Adipocyte (in vitro differentiated cells): ENCODE measurements at regions not wholly inside any gene's neighbourhood (a gene's known extent, or its start where the extent isn't known, plus 50 kb on each side); places are given as distances from the start of the nearest gene placed in this dataset.

Experiments
- DNase-seq: peaks from one replicate; pipeline ENCODE4 v3.0.0-alpha.2; 2015; ENCODE audit warnings: low read depth
- H3K27me3 ChIP-seq: replicated peaks from 2 replicates; pipeline ENCODE4 v1.7.0; 2013; ENCODE audit warnings: mild to moderate bottlenecking, low read length, moderate library complexity; ENCODE audit not compliant: control insufficient read depth, insufficient read depth
- H3K36me3 ChIP-seq: 2 replicates; pipeline ENCODE4 v1.7.0; 2013; ENCODE audit warnings: low read length, mild to moderate bottlenecking, moderate library complexity; ENCODE audit not compliant: control insufficient read depth, insufficient read depth, severe bottlenecking
- H3K4me1 ChIP-seq: 2 replicates; pipeline ENCODE4 v1.7.0; 2013; ENCODE audit warnings: mild to moderate bottlenecking, low read length, moderate library complexity; ENCODE audit not compliant: control insufficient read depth, insufficient read depth
- H3K4me3 ChIP-seq: 2 replicates; pipeline ENCODE4 v1.7.0; 2013; ENCODE audit warnings: mild to moderate bottlenecking, low read length, moderate library complexity
- H3K9ac ChIP-seq: 2 replicates; pipeline ENCODE4 v1.7.0; 2013; ENCODE audit warnings: mild to moderate bottlenecking, low read length, moderate library complexity
- H3K9me3 ChIP-seq: 2 replicates; pipeline ENCODE4 v1.7.0; 2013; ENCODE audit warnings: mild to moderate bottlenecking, low read length, moderate library complexity; ENCODE audit not compliant: control insufficient read depth

DNA sequence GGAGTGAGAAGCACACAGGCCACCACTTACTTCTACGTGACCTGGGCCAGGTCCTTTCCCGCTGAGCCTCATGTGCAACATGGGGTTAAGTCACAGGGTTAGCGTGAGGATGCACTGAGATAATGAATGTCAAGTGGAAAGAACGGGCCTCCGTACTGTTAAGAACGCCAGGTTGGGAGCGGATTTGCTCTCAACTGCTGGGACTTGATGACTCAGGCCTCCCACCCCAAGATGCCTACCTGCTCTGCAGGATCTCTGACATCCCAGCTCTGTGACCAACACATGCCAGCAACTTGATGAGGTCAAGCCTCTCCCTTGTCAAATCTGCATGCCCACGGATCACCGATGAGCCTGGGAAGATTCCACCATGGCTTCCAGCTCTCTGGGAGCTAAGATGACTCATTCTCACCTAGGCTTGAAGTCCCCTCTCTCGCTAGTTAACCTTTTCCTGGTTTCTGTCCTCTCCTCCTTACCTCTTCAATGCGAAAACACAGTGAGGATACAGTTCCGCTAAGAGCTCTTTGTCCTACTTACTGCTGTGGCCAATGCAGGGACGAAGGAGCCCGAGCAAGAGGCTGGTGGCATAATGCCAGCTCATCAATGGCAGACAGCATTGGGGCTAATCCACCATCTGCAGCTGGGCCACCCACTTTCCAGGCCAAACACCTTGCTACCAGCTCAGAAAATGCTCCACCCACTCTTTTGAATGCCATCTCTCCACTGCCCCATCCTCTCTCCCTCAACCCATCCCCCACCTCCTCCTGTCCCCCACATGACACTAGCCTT, 67.6 kb downstream of the PJA1 start:
- Histone ChIP-seq H3K4me1 (no peaks in the 10 kb centered on the region), H3K9me3 (peaks cover 16% of the 10 kb centered on the region), H3K27me3 (peaks cover 41% of the 10 kb centered on the region), H3K4me3 (no peak overlapping the region), H3K36me3 (no peaks in the 10 kb centered on the region), H3K9ac (no peak overlapping the region)
- no peak for DNase-seq

DNA sequence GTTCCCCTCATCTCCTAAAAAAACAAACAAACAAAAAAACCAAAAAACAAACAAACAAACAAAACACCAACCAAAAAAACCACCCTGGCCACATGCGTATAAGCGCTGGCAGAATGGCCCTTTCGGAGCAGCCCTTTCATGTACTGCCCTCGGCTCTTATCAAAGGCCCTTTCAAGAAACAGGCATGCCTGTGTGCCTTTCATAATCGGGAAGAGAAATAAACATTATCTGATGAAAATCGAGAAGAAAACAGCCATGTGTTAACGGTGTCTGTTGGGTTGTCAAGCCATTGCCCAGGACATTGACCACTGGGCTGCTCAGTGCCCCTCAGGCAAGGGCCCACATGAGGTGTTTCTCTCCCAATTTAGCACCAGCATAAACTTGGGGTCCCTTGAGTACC, 68.3 kb downstream of the PJA1 start:
- H3K9ac ChIP-seq: no peak overlapping the region
- H3K4me1 ChIP-seq: no peaks in the 10 kb centered on the region
- H3K9me3 ChIP-seq: peaks cover 14% of the 10 kb centered on the region
- H3K4me3 ChIP-seq: no peak overlapping the region
- peaks cover 47% of the 10 kb centered on the region for H3K27me3 ChIP-seq
- H3K36me3 ChIP-seq: no peaks in the 10 kb centered on the region
- DNase-seq: no peak

DNA sequence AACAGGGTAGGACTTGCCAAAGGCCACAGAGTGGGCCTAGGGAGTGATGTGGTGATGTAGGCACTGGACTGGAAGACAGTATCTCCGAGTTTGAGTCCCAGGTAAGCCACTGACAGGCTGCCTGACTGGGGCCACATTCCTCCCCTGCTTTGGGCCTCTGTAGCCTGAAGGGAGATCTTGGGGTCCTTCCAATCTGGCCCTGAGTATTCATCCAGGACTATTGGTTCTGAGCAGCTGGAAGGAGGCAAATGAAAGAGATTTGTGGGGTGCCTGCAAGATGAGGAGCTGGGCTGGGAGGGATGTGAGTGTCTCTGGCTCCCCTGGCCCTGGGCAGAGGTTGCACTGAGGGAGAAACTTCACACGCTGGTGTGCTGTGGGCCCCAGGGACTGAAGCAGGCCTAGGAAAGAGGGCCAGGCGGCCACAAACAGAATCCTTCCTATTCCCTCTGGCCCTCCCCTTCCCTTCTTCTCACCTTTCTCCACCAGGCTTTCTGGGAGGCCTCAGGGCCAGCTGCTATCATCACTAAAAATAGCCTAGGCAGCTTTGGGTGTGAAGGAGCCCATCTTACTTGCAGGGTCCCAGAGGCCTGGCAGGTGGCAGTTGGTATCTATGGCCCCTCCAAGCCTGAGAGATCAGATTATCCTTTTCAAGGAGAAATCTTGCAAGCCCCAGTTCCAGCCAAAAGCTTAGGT, 70.1 kb downstream of the PJA1 start:
- H3K9ac ChIP-seq: no peak overlapping the region
- H3K27me3 ChIP-seq: peaks cover 58% of the 10 kb centered on the region
- no peak for DNase-seq
- peaks cover 13% of the 10 kb centered on the region for H3K9me3 ChIP-seq
- H3K4me1 ChIP-seq: no peaks in the 10 kb centered on the region
- no peak overlapping the region for H3K4me3 ChIP-seq
- H3K36me3 ChIP-seq: no peaks in the 10 kb centered on the region

DNA sequence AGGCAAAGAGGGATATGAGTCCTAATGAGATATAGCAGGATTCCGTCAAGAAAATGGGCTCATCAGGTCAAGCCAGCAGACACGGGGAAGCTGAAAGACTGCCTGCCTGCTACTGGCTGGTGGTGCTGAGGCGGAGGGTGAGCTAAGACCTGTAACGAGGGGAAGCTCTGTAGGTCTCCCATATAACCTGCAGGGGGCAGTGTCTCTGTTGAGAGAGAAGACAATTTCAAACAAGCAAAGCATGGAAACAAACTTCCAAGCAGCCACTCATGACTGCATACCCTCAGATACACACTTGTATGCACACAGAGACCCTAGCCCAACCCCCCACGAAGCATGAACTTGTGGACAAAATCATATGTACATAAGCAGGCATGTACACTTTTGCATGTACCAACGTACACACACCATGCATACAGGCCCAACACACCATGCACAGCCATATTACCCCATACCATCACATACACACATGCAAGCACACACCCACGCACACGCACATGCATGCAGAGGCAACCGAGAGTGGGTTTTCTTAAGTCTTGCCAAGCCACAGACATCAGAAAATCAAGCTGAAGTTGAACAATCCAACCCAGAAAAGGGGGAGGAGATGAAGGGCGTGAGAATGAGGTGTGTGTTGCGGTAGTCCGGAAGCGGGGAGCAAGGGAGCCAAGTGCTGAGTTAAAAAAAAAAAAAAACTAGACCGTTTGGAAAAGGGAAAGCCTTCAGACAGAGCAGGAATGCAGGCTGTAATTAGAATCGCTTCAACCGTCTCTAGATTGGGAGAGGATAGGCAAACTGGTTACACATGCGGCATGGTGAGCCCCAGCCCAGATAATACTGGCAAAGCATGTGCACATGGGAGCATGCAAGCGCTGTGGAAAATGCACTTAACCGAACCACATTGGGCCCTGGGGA, 71.0 kb downstream of the PJA1 start:
- H3K27me3 ChIP-seq: peaks cover 66% of the 10 kb centered on the region
- DNase-seq: peak; percentile 63
- no peak overlapping the region for H3K9ac ChIP-seq
- H3K9me3 ChIP-seq: peaks cover 11% of the 10 kb centered on the region
- H3K4me3 ChIP-seq: no peak overlapping the region
- H3K36me3 ChIP-seq: no peaks in the 10 kb centered on the region
- H3K4me1 ChIP-seq: no peaks in the 10 kb centered on the region

DNA sequence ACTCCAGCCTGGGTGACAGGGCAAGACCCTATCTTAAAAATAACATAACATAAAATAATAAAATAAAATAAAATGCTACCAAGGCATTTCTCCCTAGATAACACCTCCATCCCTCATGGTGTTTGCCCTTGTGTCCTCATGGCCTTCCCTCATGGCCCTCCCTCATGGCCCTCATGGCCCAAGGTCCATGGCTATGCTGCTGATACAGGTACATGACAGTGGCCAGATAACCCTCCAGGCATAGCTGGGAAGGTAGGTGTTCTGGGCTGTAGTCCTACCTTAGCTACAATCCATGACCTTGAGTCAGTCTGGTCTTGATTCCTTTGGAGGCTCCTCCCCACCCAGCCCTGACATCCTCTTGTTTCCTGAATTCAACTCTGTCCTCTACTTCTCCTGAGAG, 75.2 kb downstream of the PJA1 start:
- Histone ChIP-seq H3K9me3 (peaks cover 4% of the 10 kb centered on the region), H3K9ac (no peak overlapping the region), H3K4me3 (no peak overlapping the region), H3K36me3 (no peaks in the 10 kb centered on the region), H3K27me3 (peaks cover 66% of the 10 kb centered on the region), H3K4me1 (peaks cover 8% of the 10 kb centered on the region)
- DNase-seq: no peak

DNA sequence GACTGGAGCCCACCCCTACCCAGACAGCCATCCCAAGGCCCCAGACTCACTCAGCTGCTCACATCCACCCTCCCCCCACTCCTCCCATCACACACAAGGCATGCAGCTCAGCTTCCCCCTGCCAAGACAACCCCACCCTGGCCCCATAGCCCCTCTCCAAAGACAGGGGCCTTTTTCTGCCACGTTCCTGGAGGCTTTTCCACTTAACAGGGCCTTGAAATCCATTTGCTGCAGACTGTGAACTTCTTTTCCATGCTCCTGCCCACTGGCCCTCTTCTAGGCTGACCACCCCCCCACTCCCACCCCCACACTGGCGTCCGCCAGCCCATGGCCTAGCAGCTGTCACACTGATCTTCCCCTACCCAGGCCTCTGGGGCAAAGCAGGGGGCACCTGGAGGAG, 76.0 kb downstream of the PJA1 start:
- H3K9me3 ChIP-seq: peaks cover 4% of the 10 kb centered on the region
- H3K4me1 ChIP-seq: peaks cover 8% of the 10 kb centered on the region
- no peak overlapping the region for H3K4me3 ChIP-seq
- peaks cover 62% of the 10 kb centered on the region for H3K27me3 ChIP-seq
- DNase-seq: no peak
- H3K36me3 ChIP-seq: no peaks in the 10 kb centered on the region
- no peak overlapping the region for H3K9ac ChIP-seq

DNA sequence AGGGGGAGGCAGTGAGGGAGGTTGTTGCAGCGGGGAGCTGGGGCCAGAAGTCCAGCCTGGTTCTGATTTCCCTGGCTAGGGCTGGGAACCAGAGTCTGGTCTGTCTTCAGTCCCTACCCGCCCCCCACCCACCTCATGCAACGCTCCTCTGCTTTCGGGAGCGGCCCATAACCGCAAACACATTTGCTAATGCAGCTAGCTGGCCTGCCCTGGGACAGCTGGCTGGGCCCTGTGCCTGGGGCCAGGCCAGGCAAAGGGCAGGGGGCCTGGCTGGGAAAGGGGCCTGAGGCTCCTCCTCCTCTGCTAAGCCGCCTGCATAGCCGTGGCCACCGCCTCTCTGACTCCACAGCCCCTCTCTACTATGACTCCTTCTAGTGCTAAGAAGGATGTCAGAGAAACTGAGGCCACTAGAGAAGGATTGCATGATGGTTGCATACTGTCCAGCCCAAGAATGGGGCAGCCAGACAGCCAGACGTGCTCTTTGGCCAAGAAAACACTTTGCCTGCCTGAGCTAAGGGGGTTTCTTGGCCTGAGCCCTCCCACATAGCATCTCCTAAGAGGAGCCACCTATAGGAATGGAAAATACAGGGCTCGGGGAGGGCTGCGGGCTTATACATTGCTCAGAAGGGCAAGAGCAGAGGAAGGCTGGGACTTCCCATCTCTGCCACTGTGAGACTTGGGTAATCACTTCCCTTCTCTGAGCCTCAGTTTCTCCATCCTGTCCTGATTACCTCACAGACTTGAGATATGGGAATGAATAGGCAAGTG, 76.9 kb downstream of the PJA1 start:
- DNase-seq: peak; percentile 42
- Histone ChIP-seq H3K36me3 (no peaks in the 10 kb centered on the region), H3K27me3 (peaks cover 58% of the 10 kb centered on the region), H3K4me3 (no peak overlapping the region), H3K4me1 (peaks cover 8% of the 10 kb centered on the region), H3K9me3 (peaks cover 4% of the 10 kb centered on the region), H3K9ac (no peak overlapping the region)

DNA sequence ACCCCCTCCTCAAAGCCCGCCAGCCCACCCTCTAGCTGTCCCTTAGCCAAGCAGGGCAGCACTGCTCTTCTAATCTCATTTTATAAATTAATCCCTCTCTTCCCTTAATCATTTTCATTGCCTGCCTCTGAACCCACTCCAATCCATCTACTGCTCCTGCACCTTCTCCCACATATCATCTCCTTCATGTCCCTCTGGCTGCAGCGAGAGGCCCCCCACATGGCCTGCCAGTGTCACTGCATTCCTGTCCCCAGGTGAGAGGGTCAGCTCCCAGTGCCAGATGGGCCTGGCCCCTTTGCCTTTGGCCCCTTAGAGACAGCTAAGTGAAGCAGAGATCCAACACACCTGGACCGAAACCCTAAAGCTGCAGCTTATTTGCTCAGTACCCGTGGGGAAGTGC, 79.4 kb downstream of the PJA1 start:
- Histone ChIP-seq H3K9me3 (no peaks in the 10 kb centered on the region), H3K4me1 (peaks cover 8% of the 10 kb centered on the region), H3K4me3 (no peak overlapping the region), H3K9ac (no peak overlapping the region), H3K36me3 (no peaks in the 10 kb centered on the region), H3K27me3 (peaks cover 44% of the 10 kb centered on the region)
- DNase-seq: no peak

DNA sequence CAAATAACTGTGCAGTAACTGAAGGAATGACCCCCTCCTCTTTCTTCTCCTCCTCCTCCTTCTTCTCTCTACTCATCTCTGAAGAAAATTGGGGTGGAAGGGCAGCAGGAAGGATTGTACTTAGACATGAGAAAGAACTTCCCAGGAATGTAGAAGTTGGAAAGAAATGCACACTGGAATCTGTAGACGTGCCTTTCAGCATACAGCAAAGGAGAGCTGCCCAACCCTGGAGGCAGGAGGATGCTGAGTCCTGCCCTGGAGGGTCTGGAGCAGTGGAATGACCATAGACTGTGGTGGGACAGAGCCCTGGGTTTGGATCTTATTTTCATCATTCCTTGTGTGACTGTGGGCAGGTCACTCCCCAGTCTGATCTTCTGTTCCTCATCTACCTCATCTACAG, 80.1 kb downstream of the PJA1 start:
- Histone ChIP-seq H3K4me3 (no peak overlapping the region), H3K4me1 (peaks cover 8% of the 10 kb centered on the region), H3K27me3 (peaks cover 41% of the 10 kb centered on the region), H3K36me3 (no peaks in the 10 kb centered on the region), H3K9me3 (no peaks in the 10 kb centered on the region), H3K9ac (no peak overlapping the region)
- DNase-seq: peak; percentile 13

DNA sequence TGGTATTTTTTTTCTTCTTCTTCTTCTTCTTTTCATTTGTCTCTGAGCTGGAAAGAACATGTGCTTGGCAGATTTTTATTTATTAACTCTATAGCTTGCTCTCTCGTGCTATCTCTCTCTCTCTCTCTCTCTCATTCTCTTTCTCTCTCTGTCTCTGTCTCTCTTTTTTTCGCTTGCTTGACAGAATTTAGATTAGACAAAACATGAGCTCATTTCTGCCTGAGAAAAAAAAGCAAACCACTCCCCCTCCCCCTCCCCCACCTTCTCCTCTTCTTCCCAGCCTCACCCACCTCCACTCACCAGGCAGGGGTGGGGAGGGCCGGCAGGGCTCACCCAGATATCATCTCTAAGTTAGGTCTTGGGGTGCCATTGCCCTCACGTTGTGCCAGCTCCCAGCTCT, 81.5 kb downstream of the PJA1 start:
- Histone ChIP-seq H3K9me3 (no peaks in the 10 kb centered on the region), H3K4me3 (no peak overlapping the region), H3K36me3 (no peaks in the 10 kb centered on the region), H3K9ac (no peak overlapping the region), H3K27me3 (peaks cover 34% of the 10 kb centered on the region), H3K4me1 (peaks cover 8% of the 10 kb centered on the region)
- DNase-seq: no peak
